Erythroblast (primary cell): ENCODE measurements at regions not wholly inside any gene's neighbourhood (a gene's known extent, or its start where the extent isn't known, plus 50 kb on each side); places are given as distances from the start of the nearest gene placed in this dataset.

Experiments used
- GATA1 ChIP-seq: IDR thresholded peaks from 2 replicates; pipeline ENCODE4 v1.6.1; 2011; ENCODE audit warnings: low read depth, mild to moderate bottlenecking, control low read depth, low read length, moderate library complexity
- POLR2A ChIP-seq: IDR thresholded peaks from 2 replicates; pipeline ENCODE4 v1.6.1; 2011; ENCODE audit warnings: mild to moderate bottlenecking, low read length

GRCh38 chr16:5867250-5867649, 769.7 kb upstream of the EEF2KMT start:
- TF ChIP-seq POLR2A = no peak
- no peak for TF ChIP-seq GATA1
